ENCODE measurements at regions not wholly inside any gene's neighbourhood (a gene's known extent, or its start where the extent isn't known, plus 50 kb on each side); places are given as distances from the start of the nearest gene placed in this dataset.
"Not testable (repeated sequence)": the region's sequence is repeated elsewhere in the genome, so short reads cannot be mapped to it uniquely, and the experiment has no call there.

- DNase-seq (ENCODE audit: low spot score) = no peak
Measured at GRCh38 chr5:164119806-164120447, 614.5 kb downstream of the MAT2B start.

- no peak for DNase-seq (ENCODE audit: low spot score)
Measured at GRCh38 chr5:164127527-164127926, 622.1 kb downstream of the MAT2B start.

GRCh38 chr5:164132358-164132757 is 626.9 kb downstream of the MAT2B start:
- no peak for DNase-seq (ENCODE audit: low spot score)

GRCh38 chr5:164137095-164137494 is 631.7 kb downstream of the MAT2B start:
- DNase-seq (ENCODE audit: low spot score) = no peak

- no peak for DNase-seq (ENCODE audit: low spot score)
Measured at GRCh38 chr5:164139423-164139822, 634.0 kb downstream of the MAT2B start.

GRCh38 chr5:164145458-164145857 is 640.0 kb downstream of the MAT2B start:
- DNase-seq (ENCODE audit: low spot score) = no peak

GRCh38 chr5:164146223-164146622 is 640.8 kb downstream of the MAT2B start:
- no peak for DNase-seq (ENCODE audit: low spot score)

- DNase-seq (ENCODE audit: low spot score) = no peak
Measured at GRCh38 chr5:164148292-164148691, 642.9 kb downstream of the MAT2B start.

GRCh38 chr5:164152539-164152938 is 647.1 kb downstream of the MAT2B start:
- not testable (repeated sequence) for DNase-seq (ENCODE audit: low spot score)

- DNase-seq (ENCODE audit: low spot score) = no peak
Measured at GRCh38 chr5:164153469-164154172, 648.2 kb downstream of the MAT2B start.

GRCh38 chr5:164170814-164171213 is 665.4 kb downstream of the MAT2B start:
- no peak for DNase-seq (ENCODE audit: low spot score)

- DNase-seq (ENCODE audit: low spot score) = no peak
Measured at GRCh38 chr5:164175083-164175482, 669.7 kb downstream of the MAT2B start.

- no peak for DNase-seq (ENCODE audit: low spot score)
Measured at GRCh38 chr5:164179406-164179805, 674.0 kb downstream of the MAT2B start.

GRCh38 chr5:164181604-164182003 is 676.2 kb downstream of the MAT2B start:
- no peak for DNase-seq (ENCODE audit: low spot score)

GRCh38 chr5:164184158-164184557 is 678.7 kb downstream of the MAT2B start:
- no peak for DNase-seq (ENCODE audit: low spot score)

- no peak for DNase-seq (ENCODE audit: low spot score)
Measured at GRCh38 chr5:164185000-164185399, 679.6 kb downstream of the MAT2B start.

GRCh38 chr5:164186550-164186949 is 681.1 kb downstream of the MAT2B start:
- no peak for DNase-seq (ENCODE audit: low spot score)

- no peak for DNase-seq (ENCODE audit: low spot score)
Measured at GRCh38 chr5:164187785-164188184, 682.4 kb downstream of the MAT2B start.

- no peak for DNase-seq (ENCODE audit: low spot score)
Measured at GRCh38 chr5:164188733-164189148, 683.3 kb downstream of the MAT2B start.

GRCh38 chr5:164191240-164191639 is 685.8 kb downstream of the MAT2B start:
- DNase-seq (ENCODE audit: low spot score) = no peak

- DNase-seq (ENCODE audit: low spot score) = no peak
Measured at GRCh38 chr5:164202338-164202737, 696.9 kb downstream of the MAT2B start.

GRCh38 chr5:164203581-164204225 is 698.3 kb downstream of the MAT2B start:
- no peak for DNase-seq (ENCODE audit: low spot score)

- no peak for DNase-seq (ENCODE audit: low spot score)
Measured at GRCh38 chr5:164204338-164204946, 699.0 kb downstream of the MAT2B start.
